ENCODE measurements at regions not wholly inside any gene's neighbourhood (a gene's known extent, or its start where the extent isn't known, plus 50 kb on each side); places are given as distances from the start of the nearest gene placed in this dataset.

- TF ChIP-seq EP300 (IDR thresholded peaks at IDR 0.05; ENCODE audit: borderline replicate concordance) (no peak), TAF1 (IDR thresholded peaks at IDR 0.05; ENCODE audit: low read depth) (no peak), RAD21 (IDR thresholded peaks at IDR 0.05; ENCODE audit: low read depth) (no peak), REST (IDR thresholded peaks at IDR 0.05; ENCODE audit: low read depth) (no peak), YY1 (IDR thresholded peaks at IDR 0.05; ENCODE audit: low read depth) (no peak), TCF12 (IDR thresholded peaks at IDR 0.05; ENCODE audit: low read depth) (no peak), EGR1 (IDR thresholded peaks at IDR 0.05) (no peak)
- TF ChIP-seq, protein P1, sequence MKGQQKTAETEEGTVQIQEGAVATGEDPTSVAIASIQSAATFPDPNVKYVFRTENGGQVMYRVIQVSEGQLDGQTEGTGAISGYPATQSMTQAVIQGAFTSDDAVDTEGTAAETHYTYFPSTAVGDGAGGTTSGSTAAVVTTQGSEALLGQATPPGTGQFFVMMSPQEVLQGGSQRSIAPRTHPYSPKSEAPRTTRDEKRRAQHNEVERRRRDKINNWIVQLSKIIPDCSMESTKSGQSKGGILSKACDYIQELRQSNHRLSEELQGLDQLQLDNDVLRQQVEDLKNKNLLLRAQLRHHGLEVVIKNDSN (IDR thresholded peaks at IDR 0.05), result no peak
Measured at GRCh38 chrX:39211501-39211900, 410.2 kb downstream of the MID1IP1 start.

All from Ishikawa (cell line).